H4 (cell line): ENCODE measurements at regions not wholly inside any gene's neighbourhood (a gene's known extent, or its start where the extent isn't known, plus 50 kb on each side); places are given as distances from the start of the nearest gene placed in this dataset.
A peak's percentile ranks its signal among the peaks of the same experiment; 100 is the strongest.

Experiments used
- DNase-seq: peaks from one replicate; pipeline ENCODE4 v3.0.0-alpha.2; 2015; ENCODE audit warnings: low spot score

GRCh38 chr1:203926025-203926540 lies 64.7 kb downstream of the SNRPE start:
- DNase-seq = no peak

- no peak for DNase-seq
Measured at GRCh38 chr1:203929741-203930309, 68.4 kb downstream of the SNRPE start.

GRCh38 chr1:203930342-203930741 lies 68.9 kb downstream of the SNRPE start:
- DNase-seq = no peak

- DNase-seq = no peak
Measured at GRCh38 chr1:203931953-203932352, 70.6 kb downstream of the SNRPE start.

- DNase-seq = no peak
Measured at GRCh38 chr1:203932556-203932955, 71.2 kb downstream of the SNRPE start.

- no peak for DNase-seq
Measured at GRCh38 chr1:203934027-203934426, 72.6 kb downstream of the SNRPE start.

DNA sequence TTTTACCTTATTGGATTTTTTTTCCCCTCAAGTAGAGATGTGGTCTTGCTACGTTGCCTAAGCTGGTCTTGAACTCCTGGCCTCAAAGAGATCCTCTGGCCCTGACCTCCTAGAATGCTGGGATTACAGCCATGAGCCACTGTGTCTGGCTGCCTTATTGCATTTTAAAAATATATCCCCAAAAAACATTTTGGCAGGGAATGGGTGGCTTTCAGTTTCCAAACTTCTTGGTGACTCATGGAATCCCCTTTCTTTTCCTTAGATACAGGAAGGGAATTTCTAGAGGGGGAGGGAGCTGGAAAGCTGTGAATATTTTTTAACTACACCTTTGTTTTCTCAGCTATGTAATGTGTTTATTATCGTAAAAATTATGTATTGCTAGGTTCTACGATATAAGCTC lies 73.3 kb downstream of the SNRPE start:
- no peak for DNase-seq

GRCh38 chr1:203935321-203935720 lies 73.9 kb downstream of the SNRPE start:
- no peak for DNase-seq

DNA sequence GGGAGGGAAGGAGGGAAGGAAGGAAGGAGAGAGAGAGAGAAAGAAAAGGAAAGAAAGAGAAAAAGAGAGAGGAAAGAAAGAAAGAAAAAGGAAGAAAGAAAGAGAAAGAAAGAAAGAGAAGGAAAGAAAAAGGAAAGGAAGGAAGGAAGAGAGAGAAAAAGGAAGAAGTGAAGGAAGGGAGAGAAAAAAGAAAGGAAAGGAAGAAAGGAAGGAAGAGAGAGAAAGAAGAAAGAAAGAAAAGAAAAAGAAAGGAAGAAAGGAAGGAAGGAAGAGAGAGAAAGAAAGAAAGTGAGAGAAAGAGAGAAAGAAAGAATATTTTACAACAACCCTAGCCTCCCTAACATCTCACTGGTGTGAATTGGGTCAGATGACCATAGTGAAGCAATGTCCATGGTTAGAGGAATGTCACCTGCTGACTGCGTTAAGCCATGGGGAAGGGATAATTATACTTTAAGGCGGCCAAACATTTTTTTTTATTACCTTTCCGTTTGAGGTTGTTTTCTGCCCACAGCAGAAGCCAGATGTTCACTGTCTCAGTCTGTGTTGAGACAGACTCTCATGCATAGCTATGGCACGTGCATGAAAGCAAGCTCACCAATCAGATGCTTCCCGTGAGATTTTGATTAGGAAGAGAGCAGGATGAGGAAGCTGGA lies 76.4 kb downstream of the SNRPE start:
- DNase-seq = no peak

DNA sequence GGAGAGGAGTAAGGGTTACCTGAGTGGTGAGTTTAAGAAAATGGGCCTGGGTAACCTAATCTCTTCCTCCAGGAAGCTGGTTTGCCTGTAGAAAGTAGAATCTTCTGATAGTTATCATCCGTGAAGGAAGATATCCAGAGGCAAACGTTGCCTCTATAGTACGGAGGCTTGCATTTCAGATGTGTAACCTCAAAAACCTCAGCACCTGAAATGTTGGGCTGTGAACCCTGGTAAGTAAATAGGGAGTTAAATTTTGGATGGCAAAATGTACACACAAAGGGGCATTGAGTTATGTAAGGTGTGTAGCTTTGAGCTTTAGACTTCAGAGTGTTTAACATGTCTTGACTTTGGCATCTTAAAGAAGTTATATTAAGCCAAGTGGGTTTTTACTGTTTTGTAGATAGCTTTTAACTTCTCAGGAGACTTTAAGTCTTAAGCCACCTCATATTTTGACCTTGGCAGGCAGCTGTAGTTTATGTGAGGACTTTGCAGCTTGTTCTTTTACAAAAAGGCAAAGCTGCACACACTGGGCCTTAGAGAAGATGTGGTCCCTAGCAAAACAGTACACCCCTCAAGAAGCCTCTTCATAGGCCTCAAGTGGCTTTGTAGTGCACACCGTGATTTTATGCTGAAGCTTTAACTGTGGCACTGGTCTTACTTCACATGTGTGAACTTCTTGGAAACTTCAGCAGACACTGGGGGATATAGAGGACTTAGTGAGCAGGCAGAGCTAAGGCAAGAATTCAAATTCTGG lies 83.4 kb downstream of the SNRPE start:
- DNase-seq = no peak

GRCh38 chr1:203954293-203954692 lies 92.9 kb downstream of the SNRPE start:
- no peak for DNase-seq

- DNase-seq = no peak
Measured at GRCh38 chr1:203954788-203955552, 93.6 kb downstream of the SNRPE start.

DNA sequence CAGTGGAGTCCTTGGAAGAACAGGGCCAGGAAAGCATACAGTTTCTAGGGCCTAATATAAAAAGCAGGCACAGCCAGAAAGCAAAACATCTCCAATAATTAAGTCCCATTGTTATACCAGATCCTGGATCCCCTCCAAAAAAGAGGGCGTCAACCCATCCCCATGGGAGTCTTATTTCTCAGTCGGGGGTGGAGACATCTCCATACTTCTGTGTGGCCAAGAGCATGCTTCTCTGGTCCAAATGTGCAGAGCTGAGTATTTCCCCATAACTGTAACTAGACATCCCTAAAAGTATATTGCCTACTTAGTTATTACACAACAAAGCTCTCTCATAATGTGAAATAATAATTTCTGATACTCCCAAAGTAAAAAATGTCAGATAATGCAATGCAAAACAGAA lies 104.2 kb upstream of the SOX13 start:
- DNase-seq = no peak

DNA sequence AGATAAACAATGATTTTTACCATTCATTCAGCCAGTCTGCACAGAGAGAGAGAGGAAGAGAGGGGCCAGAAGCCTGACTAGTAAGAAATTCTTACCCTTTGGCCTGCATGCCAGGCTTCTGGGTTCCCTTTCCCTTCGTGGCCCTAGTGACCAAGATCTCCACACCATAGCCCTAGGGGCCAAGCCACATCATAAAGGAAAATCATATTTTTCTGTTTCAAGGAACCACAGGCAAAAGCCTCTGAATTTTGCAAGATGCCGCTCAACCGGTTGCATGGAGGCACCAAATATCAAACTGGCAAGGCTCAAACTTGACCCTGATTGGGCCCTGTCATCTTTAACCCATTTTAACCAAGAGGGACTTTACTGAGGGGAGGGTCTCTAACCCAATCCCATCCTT lies 103.1 kb upstream of the SOX13 start:
- no peak for DNase-seq

- DNase-seq = no peak
Measured at GRCh38 chr1:203985044-203985443, 87.9 kb upstream of the SOX13 start.

DNA sequence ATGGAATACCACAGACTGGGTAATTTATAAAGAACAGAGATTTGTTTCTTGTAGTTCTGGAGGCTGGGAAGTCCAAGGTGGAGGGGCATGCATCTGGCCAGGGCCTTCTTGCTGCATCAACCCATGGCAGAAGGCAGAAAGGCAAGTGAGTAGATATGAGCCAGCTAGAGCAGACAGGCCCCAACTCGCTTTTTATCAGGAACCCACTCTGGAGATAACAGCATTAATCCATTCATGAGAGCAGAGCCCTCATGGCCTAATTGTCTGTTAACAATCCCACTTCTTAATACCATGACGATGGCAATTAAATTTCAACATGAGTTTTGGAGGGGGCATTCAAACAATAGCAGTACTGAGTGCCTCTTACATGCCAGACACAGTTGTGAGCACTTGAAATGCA lies 87.2 kb upstream of the SOX13 start:
- no peak for DNase-seq

- no peak for DNase-seq
Measured at GRCh38 chr1:203986887-203987461, 85.9 kb upstream of the SOX13 start.

DNA sequence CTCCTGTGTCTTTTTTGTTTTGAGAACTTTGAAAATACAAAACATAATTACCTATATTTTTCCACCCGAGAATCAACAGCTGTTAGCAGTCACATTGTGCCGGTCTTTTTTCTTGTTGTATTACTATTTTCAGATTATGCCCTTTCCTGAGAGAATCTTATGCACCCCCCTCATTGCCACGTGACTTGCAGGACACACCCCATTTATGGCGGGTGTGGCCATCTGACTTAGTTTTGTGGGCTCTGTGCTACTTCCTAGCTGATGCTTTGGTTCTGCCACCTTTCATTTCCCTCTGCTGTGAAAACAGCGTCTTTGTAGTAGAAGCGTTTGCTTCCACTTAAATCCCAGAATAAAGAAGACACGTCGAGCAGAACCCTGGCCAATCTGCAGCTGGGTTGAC lies 82.8 kb upstream of the SOX13 start:
- no peak for DNase-seq

DNA sequence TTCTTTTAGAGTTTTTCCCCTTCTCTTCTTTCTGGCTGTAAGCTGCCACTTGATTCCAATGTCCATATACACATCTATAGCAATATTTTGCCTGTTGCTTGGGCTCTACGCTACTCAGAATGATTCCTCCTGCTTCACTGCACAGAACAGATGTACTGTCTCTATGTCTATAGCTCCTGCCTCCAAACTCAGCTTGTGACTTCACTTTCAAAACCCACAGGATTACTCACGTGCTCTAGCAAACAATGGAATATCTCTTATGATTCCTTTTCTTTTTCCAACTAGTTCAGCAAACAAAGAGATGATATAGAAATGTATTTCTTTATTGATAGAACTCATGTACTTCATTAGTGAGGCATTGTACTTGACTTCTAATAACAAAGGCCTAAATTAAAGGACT lies 80.5 kb upstream of the SOX13 start:
- DNase-seq = no peak

GRCh38 chr1:203993256-203993655 lies 79.7 kb upstream of the SOX13 start:
- DNase-seq = no peak

- no peak for DNase-seq
Measured at GRCh38 chr1:203995228-203995627, 77.7 kb upstream of the SOX13 start.

DNA sequence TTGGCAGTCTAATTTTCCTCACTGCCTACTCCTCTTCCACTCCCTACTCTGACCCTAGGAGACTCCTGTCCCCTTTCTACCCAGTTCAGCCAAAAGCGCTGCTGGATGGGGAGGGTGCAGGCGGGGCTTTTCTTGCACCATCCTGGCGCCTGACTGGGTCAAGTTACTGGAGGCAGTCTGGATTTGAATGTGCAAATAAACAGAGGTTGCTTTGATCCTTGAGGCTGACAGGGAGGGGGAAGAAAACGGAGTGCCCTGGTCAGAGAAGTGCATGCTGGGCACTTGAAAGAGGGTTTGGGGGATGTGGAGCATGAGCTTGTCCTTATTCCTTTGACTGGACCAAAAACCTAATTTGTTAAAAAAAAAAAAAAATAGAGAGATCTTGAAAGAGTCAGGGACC lies 76.8 kb upstream of the SOX13 start:
- DNase-seq = peak; percentile 43
